ENCODE measurements at regions not wholly inside any gene's neighbourhood (a gene's known extent, or its start where the extent isn't known, plus 50 kb on each side); places are given as distances from the start of the nearest gene placed in this dataset.

DNA sequence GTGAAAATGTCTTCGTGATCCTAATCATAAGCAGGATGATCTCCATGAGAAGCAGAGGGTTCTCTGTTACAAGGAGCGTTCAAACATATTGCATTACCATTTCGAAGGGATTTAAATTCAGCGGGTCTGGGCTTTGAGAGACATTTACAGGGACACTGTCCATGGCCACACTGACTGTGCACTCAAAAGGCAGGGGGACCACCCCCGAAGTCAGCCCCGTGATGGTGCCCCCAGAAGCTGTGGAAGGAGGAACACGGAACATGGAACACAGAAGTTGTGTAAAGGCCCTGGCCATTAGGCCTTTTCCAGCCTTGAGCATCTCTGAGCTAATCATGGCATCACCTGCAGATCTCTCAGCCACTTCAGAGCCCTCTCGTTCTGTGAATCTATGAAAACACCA lies 268.4 kb upstream of the MYT1L start:
- Histone ChIP-seq H3K27me3 (ENCODE audit: control insufficient read depth in 1 of 2, insufficient read depth in 2 of 2, low read length in 2 of 2) (no peaks in the 10 kb centered on the region), H3K4me1 (ENCODE audit: insufficient read depth, low read length) (no peaks in the 10 kb centered on the region), H3K27ac (ENCODE audit: low read depth in 1 of 2, low read length in 2 of 2) (no peak overlapping the region), H3K9me3 (ENCODE audit: control insufficient read depth in 1 of 2, insufficient read depth in 1 of 2, low read length in 2 of 2) (no peaks in the 10 kb centered on the region), H3K4me3 (ENCODE audit: low read length) (no peak overlapping the region), H3K36me3 (ENCODE audit: insufficient read depth, low read length) (no peaks in the 10 kb centered on the region)
- ChIA-PET CTCF (no interaction called here), POLR2A (no interaction called here)
- ATAC-seq (ENCODE audit: poor library complexity) (no peak), DNase-seq (no peak)
- no peak for TF ChIP-seq CTCF (IDR thresholded peaks at IDR 0.05)
- intact Hi-C loops (cut with DNase I, micrococcal nuclease) = no loop called here
- H3K36me3 Mint-ChIP-seq (ENCODE audit: low read depth) = no peaks in the 10 kb centered on the region
- peaks cover 10% of the 10 kb centered on the region for H3K9me3 Mint-ChIP-seq
- H3K27me3 Mint-ChIP-seq = peaks cover 7% of the 10 kb centered on the region
- H3K27ac Mint-ChIP-seq = no peak overlapping the region
- H3K4me1 Mint-ChIP-seq (ENCODE audit: low read depth) = no peaks in the 10 kb centered on the region
- no peak overlapping the region for H3K4me3 Mint-ChIP-seq

GRCh38 chr2:2597712-2598111 lies 266.6 kb upstream of the MYT1L start:
- ChIA-PET CTCF (no interaction called here), POLR2A (no interaction called here)
- H3K27ac Mint-ChIP-seq = no peak overlapping the region
- H3K4me1 Mint-ChIP-seq (ENCODE audit: low read depth) = no peaks in the 10 kb centered on the region
- Histone ChIP-seq H3K4me1 (ENCODE audit: insufficient read depth, low read length) (no peaks in the 10 kb centered on the region), H3K36me3 (ENCODE audit: insufficient read depth, low read length) (no peaks in the 10 kb centered on the region), H3K4me3 (ENCODE audit: low read length) (no peak overlapping the region), H3K9me3 (ENCODE audit: control insufficient read depth in 1 of 2, insufficient read depth in 1 of 2, low read length in 2 of 2) (no peaks in the 10 kb centered on the region), H3K27me3 (ENCODE audit: control insufficient read depth in 1 of 2, insufficient read depth in 2 of 2, low read length in 2 of 2) (no peaks in the 10 kb centered on the region), H3K27ac (ENCODE audit: low read depth in 1 of 2, low read length in 2 of 2) (no peak overlapping the region)
- intact Hi-C loops (cut with DNase I, micrococcal nuclease) = no loop called here
- DNase-seq = no peak
- no peaks in the 10 kb centered on the region for H3K36me3 Mint-ChIP-seq (ENCODE audit: low read depth)
- no peak for ATAC-seq (ENCODE audit: poor library complexity)
- peaks cover 14% of the 10 kb centered on the region for H3K9me3 Mint-ChIP-seq
- peaks cover 5% of the 10 kb centered on the region for H3K27me3 Mint-ChIP-seq
- no peak for TF ChIP-seq CTCF (IDR thresholded peaks at IDR 0.05)
- H3K4me3 Mint-ChIP-seq = no peak overlapping the region

GRCh38 chr2:2591542-2591940 lies 260.5 kb upstream of the MYT1L start:
- intact Hi-C loops (cut with DNase I, micrococcal nuclease) = no loop called here
- ChIA-PET POLR2A (no interaction called here), CTCF (no interaction called here)
- no peak overlapping the region for H3K27ac ChIP-seq (ENCODE audit: low read depth in 1 of 2, low read length in 2 of 2)
- no peaks in the 10 kb centered on the region for H3K4me1 Mint-ChIP-seq (ENCODE audit: low read depth)
- no peaks in the 10 kb centered on the region for H3K4me1 ChIP-seq (ENCODE audit: insufficient read depth, low read length)
- peaks cover 0 to 3% of the 10 kb centered on the region in 2 experiments for H3K9me3 ChIP-seq (ENCODE audit: control insufficient read depth in 1 of 2, insufficient read depth in 1 of 2, low read length in 2 of 2)
- no peaks in the 10 kb centered on the region for H3K36me3 Mint-ChIP-seq (ENCODE audit: low read depth)
- no peak overlapping the region for H3K4me3 Mint-ChIP-seq
- H3K27ac Mint-ChIP-seq = no peak overlapping the region
- H3K36me3 ChIP-seq (ENCODE audit: insufficient read depth, low read length) = no peaks in the 10 kb centered on the region
- no peaks in the 10 kb centered on the region for H3K27me3 Mint-ChIP-seq
- TF ChIP-seq CTCF (IDR thresholded peaks at IDR 0.05) = no peak
- no peak overlapping the region for H3K4me3 ChIP-seq (ENCODE audit: low read length)
- H3K9me3 Mint-ChIP-seq = peaks cover 14% of the 10 kb centered on the region
- DNase-seq = no peak
- H3K27me3 ChIP-seq (ENCODE audit: control insufficient read depth in 1 of 2, insufficient read depth in 2 of 2, low read length in 2 of 2) = no peaks in the 10 kb centered on the region
- no peak for ATAC-seq (ENCODE audit: poor library complexity)

Data from CD4-positive, alpha-beta T cell (primary cell).